HG03103 (cell line): ENCODE measurements at regions not wholly inside any gene's neighbourhood (a gene's known extent, or its start where the extent isn't known, plus 50 kb on each side); places are given as distances from the start of the nearest gene placed in this dataset.

Source experiments
- ATAC-seq: cut with Tn5 transposase; IDR thresholded peaks from one replicate; pipeline ENCODE4 v1.9.1; 2021; ENCODE audit warnings: low read depth; ENCODE audit not compliant: unreplicated experiment

DNA sequence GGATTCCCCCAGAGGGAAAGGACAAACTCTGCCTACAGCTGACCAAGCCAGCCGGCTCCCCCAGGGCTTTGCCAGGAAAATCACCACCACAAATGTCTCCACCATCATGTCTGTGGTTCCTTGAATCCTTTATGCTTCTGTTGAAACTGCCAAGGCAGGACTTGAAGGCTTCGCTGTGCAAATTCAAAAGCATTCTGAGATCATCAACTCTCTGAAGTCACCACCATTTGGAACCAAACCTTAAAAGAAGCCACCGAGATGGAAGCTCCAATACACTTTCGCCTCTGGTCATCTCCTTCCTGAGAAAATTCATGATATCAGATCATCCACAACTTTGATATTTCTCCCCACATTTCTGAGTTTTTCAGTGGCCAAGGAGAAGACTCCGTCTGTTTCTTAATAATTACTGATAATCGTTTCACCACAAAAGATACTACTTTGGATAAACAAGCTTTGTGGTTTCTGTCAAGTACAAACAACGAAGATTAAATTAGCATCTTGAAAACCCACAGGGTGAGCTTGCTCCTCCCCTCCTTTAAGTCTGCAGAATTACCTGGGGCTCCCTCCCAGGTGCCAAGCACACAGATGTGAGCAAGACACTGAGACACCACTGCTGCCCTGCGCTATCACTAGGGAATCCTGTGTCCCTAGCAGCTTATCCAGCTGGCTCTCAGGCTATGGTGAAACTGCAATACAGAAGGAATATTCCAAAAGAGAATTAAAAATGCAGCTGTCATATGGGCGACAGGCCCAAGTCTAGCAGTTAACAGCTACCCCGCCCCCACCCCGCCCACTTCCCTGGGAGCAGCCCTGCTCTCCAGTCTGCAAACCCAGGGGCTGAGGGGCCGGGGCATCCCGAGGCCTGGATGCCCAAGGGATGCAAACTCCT is 125.0 kb upstream of the TBL1X start:
- ATAC-seq, result no peak

DNA sequence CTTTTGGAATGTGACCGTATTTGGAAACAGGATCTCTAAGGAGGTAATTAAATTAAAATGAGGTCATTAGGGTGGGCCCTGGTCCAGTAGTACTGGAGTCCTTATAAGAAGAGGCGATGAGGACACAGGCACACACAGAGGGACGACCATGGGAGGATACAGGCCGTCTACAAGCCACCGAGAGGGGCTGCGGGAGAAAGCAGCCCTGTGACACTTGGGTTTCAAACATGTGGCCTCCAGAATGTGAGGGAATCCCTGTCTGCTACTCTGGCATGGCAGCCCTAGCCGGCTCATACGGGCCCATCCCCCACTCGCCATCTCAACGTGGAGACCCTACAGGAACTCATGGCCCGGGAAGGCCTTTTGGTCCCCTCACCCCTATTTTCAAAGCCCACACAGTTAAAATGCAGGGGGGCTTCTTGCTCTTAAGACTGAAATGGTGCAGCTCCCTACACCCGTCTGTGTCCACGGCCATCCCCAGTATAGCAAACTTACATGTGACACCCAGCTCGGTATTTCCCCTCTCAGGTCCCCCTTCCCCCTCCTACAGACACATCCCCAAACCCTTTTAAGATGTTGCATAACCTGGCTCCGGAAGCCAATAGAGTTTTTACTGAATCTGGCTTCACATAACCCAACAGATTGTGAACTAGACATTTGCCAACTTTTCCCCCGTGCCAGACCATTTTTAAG is 124.1 kb upstream of the TBL1X start:
- ATAC-seq, result no peak

DNA sequence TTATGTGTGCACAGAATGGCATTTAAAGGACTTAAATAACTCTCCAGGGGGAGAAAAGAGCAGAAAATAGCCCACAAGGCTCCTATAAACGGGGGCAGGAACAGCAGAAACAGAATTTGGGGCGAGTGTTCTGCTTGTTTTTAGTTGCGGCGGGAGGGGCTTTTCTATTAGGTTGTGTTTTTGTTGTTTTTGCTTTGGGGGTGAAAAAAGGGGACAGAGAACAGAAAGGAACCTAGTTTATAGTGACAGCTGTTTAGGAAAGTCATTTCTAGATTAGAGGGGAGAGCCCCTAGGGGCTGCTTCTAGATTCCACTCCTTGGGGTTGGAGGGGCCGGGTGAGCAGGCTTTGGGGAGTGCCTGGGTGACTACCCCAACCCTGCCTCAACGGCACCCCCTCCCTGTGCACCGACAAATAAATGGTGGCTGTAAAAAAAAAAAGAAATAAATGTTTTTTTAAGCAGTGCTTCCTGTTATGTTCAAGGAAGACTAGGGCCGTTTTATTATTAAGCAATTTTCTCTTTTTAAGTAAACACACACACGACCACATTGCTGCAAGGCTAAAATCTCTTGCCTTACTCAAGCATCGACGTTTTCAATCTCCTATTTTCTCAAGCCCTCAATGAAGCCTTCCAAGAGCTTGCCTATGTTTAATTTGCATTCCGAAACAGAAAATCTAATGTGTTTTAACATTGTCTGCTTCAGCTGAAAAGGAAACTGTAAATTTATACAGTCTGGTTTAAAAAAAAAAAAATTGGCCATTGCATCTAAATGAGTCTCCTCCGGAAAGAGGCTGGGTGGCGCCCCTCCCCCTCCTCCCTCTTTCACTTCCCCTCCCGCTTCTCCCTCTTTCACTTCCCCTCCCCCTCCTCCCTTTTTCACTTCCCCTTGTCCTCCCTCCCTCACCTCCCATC is 123.3 kb upstream of the TBL1X start:
- ATAC-seq, result peak; percentile 79

DNA sequence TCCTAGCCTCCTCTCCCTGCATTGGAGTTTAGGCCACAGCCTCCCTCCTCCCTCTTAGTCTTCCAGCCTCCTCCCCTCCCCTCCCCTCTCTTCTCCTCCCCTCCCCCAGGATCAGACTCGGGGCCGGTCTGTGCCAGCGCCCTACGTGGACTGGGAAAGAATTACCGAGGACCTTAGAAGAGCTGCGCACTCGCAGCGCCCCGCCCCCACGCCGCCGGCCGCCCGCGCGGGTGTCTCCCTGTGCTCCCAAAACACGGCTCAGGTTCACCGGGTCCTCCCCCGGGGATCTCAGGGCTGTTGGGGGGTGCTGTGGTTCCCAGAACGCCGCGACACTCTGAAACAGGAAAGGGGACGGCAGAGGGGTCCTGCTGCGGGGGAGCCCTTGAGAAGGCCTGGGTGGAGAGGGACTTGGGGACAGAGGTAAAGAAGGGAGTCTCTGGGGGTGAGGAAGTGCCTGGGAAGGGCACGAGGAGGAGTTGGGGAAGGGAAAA is 122.3 kb upstream of the TBL1X start:
- no peak for ATAC-seq

DNA sequence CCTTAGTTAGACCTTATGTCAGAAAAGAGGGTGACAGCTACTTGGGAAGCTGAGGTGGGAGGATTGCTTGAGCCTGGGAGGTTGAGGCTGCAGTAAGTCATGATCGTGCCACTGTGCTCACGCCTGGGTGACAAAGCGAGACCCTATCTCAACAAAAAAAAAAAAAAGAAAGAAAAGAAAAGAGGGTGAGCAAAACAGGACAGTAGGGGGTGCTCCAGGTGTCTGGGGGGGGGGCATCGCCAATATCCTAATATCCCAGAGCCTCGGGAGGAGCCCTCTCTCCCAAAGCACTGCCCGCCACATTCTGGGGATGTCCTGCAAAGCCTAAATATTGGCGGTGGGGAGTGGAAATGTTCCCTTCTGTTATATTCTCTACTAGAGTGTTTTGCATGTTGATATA is 120.9 kb upstream of the TBL1X start:
- ATAC-seq, result no peak

DNA sequence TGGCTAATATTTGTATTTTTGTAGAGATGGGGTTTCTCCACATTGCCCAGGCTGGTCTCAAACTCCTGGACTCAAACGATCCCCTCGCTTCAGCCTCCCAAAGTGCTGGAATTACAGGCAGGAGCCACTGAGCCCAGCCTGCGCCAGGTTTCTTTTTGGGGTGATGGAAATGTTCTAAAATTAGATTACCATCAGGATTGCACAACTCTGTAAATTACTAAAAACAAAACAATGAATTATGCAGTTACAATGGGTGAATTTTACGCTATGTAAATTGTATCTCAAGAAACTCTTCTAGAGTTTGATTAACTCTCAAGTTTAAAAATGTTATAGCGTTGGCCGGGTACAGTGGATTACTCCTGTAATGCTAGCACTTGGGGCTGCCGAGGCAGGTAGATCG is 118.9 kb upstream of the TBL1X start:
- no peak for ATAC-seq

DNA sequence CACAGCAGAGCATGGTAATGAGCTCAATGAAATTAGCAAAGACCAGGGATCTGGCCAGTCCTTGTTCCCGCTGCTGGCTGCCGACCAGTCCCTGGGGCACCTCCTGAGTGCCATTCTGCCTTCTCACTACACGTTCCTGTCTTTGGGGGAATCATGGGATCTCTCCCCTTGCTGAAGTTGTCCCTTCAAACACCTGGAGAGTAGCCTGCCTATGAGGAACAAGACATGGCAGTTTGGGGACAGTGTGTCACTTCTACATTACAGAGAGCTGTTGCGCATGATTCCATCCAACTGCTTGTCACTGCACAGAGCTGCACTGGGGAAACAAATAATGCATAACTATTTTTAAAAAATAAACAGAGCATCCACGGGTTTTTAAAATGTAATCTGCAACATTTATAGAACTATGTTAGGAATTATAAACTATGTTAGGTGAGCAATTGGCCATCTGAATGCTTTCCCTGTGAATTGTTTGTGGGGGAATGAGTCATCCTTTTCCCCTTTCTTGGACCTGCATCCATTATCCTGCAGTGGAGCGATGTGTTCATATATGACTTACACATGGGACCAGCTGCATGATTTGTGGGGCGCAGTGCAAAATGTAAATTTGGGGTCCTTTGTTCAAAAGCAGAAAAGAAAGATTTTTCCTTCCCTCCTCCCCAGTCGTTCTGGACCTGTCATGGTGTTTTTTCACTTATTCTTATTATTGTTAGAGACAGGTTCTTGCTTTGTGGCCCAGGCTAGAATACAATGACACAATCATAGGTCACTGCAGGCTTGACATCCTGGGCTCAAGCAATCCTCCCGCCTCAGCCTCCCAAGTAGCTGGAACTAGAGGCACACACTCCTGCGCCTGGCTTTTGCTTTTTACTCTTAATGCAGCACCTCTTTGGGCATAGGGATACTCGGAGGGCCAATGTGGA is 115.0 kb upstream of the TBL1X start:
- no peak for ATAC-seq

DNA sequence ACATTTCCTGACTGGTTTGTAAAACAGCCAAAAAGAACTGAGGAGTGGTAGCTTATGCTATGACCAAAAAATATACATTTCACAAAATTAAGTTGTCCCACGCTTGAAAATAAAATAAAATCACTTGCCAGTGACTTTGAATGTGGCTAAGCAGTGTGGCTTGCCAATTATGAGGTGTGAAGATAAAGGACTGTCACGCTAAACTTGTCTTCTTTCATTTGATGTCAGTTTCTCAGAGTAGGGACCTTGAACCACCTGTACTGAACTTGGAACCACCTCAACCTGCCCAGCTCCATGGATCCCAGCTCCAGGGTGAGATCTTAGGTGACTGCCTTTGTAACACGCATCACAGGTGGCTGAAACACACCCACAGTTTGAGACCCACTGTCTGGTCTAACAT is 113.7 kb upstream of the TBL1X start:
- ATAC-seq, result no peak

DNA sequence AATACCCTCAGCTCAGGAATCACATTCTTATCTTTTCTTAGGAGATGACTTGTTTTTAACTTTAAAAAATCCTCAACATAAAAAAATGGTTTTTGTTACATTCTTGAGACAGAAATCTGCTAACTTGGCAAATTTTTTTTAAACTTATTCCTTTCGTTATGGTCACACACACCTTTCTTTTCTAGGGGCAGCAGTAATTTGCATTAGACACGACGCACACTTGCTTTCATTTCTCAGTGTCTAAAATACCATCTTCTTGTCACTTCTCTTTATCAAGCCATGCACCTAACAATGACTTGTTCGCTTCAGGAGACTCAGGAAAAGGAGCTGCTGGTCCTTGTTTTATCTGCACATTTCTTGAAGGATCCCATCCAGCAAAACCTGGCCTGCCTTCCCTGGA is 112.6 kb upstream of the TBL1X start:
- peak; percentile 66 for ATAC-seq

DNA sequence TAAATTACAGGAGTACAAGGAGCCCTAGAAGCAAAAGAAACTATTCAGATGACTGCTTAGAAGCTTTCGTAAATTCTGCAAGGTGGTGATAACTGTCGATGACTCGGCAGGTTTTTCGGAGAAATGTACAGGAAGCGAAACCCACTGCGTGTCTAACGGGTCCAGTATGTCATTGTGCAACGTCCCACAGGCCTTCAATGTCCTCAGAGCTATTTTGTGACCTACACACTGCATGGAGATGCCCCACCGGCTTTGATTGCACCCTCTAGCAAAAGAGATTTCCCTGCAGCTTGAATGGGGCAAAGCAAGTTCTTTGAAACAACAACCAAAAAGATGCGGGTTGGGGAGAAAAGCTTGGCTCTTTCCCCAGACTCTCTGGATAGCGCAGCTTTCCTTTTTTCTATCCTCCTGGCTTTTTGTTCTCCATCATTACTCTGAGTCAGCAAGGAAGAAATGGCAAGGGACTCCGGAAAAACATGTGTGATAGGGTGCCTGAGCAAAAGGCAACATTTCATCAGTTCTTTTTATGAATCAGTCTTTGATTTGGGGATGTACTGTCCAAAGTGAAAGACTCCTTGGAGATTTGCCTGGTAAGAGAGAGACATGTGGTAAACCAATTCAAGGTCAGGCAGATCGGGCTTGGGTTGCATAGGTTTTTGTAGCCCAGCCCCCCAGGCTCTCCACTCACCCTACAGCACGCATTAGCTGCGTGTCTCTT is 112.0 kb upstream of the TBL1X start:
- peak; percentile 78 for ATAC-seq

DNA sequence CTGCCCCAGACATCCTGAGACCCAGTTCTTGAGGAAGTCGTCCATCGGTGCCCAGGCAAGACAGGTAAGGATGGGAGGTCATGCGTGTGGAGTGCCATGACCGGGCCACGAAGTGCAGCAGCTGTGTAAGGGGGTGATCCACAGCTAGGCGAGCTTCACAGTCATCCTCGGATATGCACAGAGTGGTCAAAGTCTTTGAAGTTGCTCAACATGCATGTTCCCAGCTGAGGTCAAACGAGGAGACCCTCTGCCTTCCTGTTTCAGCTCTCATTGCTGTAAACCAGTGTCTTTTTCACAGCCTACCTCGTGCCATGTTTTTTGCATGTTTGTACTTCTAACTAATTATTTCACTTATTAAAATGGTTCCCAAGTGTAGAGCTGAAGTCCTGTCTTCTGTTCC is 109.9 kb upstream of the TBL1X start:
- ATAC-seq, result no peak

DNA sequence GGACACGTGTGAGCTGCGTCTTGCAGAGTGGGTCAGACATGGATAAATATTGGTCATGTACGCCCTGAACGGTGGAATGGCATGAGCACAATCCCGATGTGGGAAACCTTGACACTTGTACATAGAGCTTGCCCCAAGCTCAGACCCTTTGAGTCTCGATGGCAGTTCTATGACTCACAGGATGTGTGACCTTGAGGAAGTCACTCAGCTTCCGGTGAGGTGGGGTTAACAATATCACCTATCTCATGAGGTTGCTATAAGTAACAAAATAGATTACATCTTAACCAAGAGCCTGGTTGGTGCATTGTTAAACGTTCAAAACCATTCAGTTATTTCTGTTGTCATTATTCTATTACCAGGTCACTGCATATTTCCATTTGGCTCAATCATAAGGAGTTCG is 109.1 kb upstream of the TBL1X start:
- no peak for ATAC-seq

DNA sequence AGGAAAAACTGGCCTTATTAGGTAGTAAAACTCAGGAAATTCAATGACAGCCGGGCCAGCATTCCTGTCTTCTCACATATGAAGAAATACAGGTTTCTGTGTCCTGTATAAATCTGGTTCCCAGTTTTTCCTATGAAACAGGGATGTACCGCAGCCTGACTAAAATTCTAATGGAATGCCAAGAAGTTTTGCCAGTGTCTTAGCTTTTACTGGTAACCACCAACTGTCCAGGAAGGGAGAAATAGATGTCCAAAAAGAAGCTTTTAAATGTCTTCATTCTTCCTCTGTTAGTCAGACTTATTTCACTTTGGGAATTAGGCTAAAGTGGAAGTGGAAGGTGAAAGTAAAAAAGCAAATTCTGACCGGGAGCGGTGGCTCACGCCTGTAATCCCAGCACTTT is 108.0 kb upstream of the TBL1X start:
- ATAC-seq, result no peak

DNA sequence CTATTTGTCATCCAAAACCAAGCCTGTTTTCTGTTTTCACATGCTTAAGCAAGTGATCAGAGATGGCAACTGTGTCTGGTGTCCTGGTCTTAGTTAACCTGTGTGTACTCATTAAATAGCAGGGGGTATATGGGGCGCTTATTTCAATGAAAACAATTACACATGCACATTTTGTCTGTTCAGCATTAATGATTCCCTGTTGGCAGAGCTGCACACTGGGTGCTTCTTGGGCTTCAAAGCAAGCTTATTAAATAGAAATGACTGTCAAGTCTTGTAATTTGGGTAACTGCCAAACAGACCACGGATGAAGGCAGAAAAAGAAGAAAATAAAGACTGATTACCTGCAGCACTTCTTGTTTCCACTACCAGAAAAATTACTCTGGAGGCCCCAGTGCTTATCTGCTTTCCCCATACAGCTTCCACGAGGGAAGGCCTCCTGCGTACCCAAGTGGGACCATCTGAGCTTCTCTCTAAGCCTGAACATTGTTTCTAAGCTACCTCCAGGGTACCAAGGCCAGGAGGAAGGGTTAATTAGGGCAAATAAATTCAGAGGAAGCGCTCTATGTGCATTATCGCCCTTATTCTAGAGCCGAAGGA is 107.2 kb upstream of the TBL1X start:
- no peak for ATAC-seq

DNA sequence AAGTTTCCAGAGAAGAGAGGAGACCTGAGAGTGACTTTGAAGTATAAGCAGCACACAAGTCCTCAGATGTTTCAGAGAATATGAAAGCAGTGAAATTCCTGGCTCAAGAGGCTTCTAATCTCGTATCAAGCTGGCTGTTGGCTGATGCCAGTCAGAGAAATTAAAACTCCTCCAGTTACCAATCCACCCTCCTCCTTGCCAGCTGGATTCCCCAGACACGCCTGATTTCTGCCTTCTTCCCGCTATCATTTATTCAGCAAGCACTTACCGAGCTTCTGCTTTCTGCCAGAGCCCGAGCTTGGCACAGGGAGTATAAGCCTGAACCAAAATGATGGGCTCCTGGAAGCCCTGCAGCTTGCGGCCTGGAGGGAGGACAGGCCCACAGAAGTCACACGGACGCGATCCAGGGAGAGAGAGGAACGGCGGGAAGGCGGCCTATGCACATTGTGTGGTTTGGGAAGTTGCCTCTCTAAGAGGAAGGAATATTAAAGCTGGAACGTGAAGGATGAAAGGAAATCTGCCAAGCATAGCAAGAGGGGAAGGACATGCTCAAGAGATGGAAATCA is 102.4 kb upstream of the TBL1X start:
- no peak for ATAC-seq

DNA sequence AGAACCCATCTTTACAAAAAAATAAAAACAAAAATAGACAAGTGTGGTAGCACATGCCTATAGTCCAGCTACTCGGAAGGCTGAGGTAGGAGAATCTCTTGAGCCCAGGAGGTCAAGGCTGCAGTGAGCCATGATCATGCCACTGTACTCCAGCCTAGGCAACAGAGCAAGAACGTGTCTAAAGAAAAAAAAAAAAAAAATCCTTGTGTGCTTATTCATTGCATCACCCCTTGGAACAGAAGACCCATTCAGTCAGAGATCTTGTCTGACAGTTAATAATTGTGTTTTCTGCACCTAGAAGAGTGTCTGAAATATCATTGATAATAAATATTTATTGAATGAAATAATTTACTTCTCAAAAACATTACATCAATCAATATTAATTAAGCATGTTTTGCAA is 97.4 kb upstream of the TBL1X start:
- no peak for ATAC-seq

DNA sequence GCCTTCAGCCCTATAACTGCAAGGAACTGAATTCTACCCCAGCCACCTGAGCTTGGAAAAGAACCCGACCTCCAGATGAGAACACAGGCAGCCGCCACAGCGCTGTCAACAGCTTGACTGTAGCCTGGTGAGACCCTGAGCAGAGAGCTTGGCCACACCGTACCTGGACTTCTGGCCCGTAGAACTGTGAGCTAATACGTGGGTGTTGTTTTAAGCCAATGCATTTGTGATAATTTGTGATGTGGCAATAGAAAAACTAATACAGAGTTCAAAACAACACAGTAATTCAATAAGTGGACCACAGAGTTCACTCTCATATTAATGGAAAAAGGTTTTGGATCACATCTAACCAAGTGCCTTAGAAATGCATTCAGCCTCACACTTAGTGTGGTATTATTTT is 96.6 kb upstream of the TBL1X start:
- ATAC-seq, result no peak

DNA sequence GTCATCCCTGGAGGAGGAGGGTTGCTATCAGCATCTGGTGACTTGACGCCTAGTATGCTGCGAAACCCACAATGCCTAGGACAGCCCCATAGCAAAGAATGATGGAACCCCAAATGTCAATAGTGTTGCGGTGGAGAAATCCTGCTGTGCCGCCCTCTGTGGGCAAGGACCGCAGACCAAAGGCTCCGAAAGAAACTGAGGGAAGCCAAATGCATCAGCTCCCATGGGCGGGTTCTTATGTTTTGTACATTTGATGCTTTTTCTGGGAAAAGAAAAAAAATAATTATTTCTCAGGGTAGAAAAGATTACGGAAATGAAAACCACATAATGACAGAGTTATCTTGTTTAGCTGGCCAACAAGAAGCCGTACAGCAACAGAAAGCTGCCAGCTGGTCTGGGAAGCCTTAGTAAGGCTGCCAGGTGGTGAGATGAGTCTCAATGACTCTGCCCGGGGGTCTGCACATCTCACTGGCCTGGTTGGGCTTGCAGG is 95.0 kb upstream of the TBL1X start:
- ATAC-seq, result no peak
